Nephron progenitor cell (in vitro differentiated cells): ENCODE measurements at regions not wholly inside any gene's neighbourhood (a gene's known extent, or its start where the extent isn't known, plus 50 kb on each side); places are given as distances from the start of the nearest gene placed in this dataset.

ENCODE experiments used
- DNase-seq: peaks from one replicate; pipeline ENCODE4 v3.0.0; 2021
- H3K27ac Mint-ChIP-seq: 2 replicates; pipeline ENCODE4 v1.8.0; 2021; ENCODE audit warnings: mild to moderate bottlenecking, moderate library complexity, mixed read lengths
- H3K27me3 Mint-ChIP-seq: 2 replicates; pipeline ENCODE4 v1.8.0; 2021; ENCODE audit warnings: mild to moderate bottlenecking, low read depth, mixed read lengths; ENCODE audit not compliant: poor library complexity
- H3K36me3 Mint-ChIP-seq: 2 replicates; pipeline ENCODE4 v1.8.0; 2021; ENCODE audit warnings: low read depth, mixed read lengths
- H3K4me1 Mint-ChIP-seq: 2 replicates; pipeline ENCODE4 v1.8.0; 2021; ENCODE audit warnings: mixed read lengths
- H3K4me3 Mint-ChIP-seq: 2 replicates; pipeline ENCODE4 v1.8.0; 2021; ENCODE audit warnings: mild to moderate bottlenecking, moderate library complexity, mixed read lengths
- H3K9me3 Mint-ChIP-seq: 2 replicates; pipeline ENCODE4 v1.8.0; 2021; ENCODE audit warnings: mild to moderate bottlenecking, moderate library complexity, mixed read lengths
- CTCF ChIP-seq: fragments of 200-600 bp; sonication (generic); IDR thresholded peaks from 2 replicates; pipeline ENCODE4 v1.5.0; 2021; ENCODE audit warnings: antibody characterized with exemption

GRCh38 chr18:67305466-67305865, 211.1 kb downstream of the DSEL start:
- Mint-ChIP-seq H3K9me3 (peaks cover 20% of the 10 kb centered on the region), H3K4me1 (no peaks in the 10 kb centered on the region), H3K27ac (no peak overlapping the region), H3K4me3 (no peak overlapping the region), H3K27me3 (peaks cover 4% of the 10 kb centered on the region), H3K36me3 (peaks cover 3% of the 10 kb centered on the region)
- TF ChIP-seq CTCF, result no peak
- no peak for DNase-seq

- TF ChIP-seq CTCF, result no peak
- no peaks in the 10 kb centered on the region for H3K4me1 Mint-ChIP-seq
- no peak for DNase-seq
- H3K27ac Mint-ChIP-seq, result no peak overlapping the region
- H3K9me3 Mint-ChIP-seq, result peaks cover 23% of the 10 kb centered on the region
- no peak overlapping the region for H3K4me3 Mint-ChIP-seq
- H3K36me3 Mint-ChIP-seq, result peaks cover 3% of the 10 kb centered on the region
- peaks cover 4% of the 10 kb centered on the region for H3K27me3 Mint-ChIP-seq
Measured at GRCh38 chr18:67302043-67302442, 214.5 kb downstream of the DSEL start.

GRCh38 chr18:67301592-67301991, 214.9 kb downstream of the DSEL start:
- Mint-ChIP-seq H3K4me1 (no peaks in the 10 kb centered on the region), H3K4me3 (no peak overlapping the region), H3K27ac (no peak overlapping the region), H3K9me3 (peaks cover 23% of the 10 kb centered on the region), H3K36me3 (peaks cover 3% of the 10 kb centered on the region), H3K27me3 (peaks cover 4% of the 10 kb centered on the region)
- no peak for TF ChIP-seq CTCF
- no peak for DNase-seq

- peak; percentile 8 for DNase-seq
- no peak for TF ChIP-seq CTCF
- Mint-ChIP-seq H3K4me3 (no peak overlapping the region), H3K9me3 (peaks cover 26% of the 10 kb centered on the region), H3K27me3 (peaks cover 4% of the 10 kb centered on the region), H3K4me1 (no peaks in the 10 kb centered on the region), H3K27ac (no peak overlapping the region), H3K36me3 (peaks cover 3% of the 10 kb centered on the region)
Measured at GRCh38 chr18:67300498-67300897, 216.0 kb downstream of the DSEL start.

GRCh38 chr18:67292814-67293213, 223.7 kb downstream of the DSEL start:
- no peak overlapping the region for H3K27ac Mint-ChIP-seq
- no peaks in the 10 kb centered on the region for H3K36me3 Mint-ChIP-seq
- peaks cover 9% of the 10 kb centered on the region for H3K9me3 Mint-ChIP-seq
- H3K4me1 Mint-ChIP-seq, result no peaks in the 10 kb centered on the region
- no peak overlapping the region for H3K4me3 Mint-ChIP-seq
- no peak for DNase-seq
- H3K27me3 Mint-ChIP-seq, result peaks cover 5% of the 10 kb centered on the region
- TF ChIP-seq CTCF, result no peak

GRCh38 chr18:67290421-67290820, 226.1 kb downstream of the DSEL start:
- H3K36me3 Mint-ChIP-seq, result no peaks in the 10 kb centered on the region
- H3K27ac Mint-ChIP-seq, result no peak overlapping the region
- H3K27me3 Mint-ChIP-seq, result peaks cover 5% of the 10 kb centered on the region
- no peak overlapping the region for H3K4me3 Mint-ChIP-seq
- DNase-seq, result no peak
- no peak for TF ChIP-seq CTCF
- H3K9me3 Mint-ChIP-seq, result peaks cover 5% of the 10 kb centered on the region
- no peaks in the 10 kb centered on the region for H3K4me1 Mint-ChIP-seq
